GM20000 (cell line): ENCODE measurements at regions not wholly inside any gene's neighbourhood (a gene's known extent, or its start where the extent isn't known, plus 50 kb on each side); places are given as distances from the start of the nearest gene placed in this dataset.

Experiments
- DNase-seq: peaks from one replicate; pipeline ENCODE4 v3.0.0; 2012; ENCODE audit warnings: low spot score
- TF ChIP-seq, protein P1 (sequence below): IDR thresholded peaks from 2 replicates; pipeline ENCODE4 v1.5.1; 2012; ENCODE audit warnings: mild to moderate bottlenecking, control low read depth; ENCODE audit errors: extremely low read depth, missing control alignments

DNA sequence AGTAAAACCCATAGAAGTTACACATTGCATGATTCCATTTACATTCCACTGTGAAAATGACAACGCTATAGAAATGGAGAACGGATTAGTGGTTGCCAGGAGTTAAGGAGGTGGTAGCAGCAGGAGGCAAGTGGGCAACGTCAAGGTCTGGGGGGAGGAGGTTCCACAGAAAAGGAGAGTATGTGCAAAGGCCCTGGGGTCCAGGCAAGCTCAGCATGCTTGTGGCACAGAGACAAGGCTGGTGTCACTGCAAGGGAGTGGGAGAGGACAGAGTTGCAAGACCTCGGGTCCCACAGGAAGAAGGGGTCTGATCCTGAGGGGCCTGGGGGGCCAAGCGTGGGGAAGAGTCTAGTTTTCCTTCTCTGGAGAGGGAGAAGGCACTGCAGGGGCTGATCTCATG is 240.8 kb downstream of the MN1 start:
- TF ChIP-seq, protein P1, sequence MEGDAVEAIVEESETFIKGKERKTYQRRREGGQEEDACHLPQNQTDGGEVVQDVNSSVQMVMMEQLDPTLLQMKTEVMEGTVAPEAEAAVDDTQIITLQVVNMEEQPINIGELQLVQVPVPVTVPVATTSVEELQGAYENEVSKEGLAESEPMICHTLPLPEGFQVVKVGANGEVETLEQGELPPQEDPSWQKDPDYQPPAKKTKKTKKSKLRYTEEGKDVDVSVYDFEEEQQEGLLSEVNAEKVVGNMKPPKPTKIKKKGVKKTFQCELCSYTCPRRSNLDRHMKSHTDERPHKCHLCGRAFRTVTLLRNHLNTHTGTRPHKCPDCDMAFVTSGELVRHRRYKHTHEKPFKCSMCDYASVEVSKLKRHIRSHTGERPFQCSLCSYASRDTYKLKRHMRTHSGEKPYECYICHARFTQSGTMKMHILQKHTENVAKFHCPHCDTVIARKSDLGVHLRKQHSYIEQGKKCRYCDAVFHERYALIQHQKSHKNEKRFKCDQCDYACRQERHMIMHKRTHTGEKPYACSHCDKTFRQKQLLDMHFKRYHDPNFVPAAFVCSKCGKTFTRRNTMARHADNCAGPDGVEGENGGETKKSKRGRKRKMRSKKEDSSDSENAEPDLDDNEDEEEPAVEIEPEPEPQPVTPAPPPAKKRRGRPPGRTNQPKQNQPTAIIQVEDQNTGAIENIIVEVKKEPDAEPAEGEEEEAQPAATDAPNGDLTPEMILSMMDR: no peak

DNA sequence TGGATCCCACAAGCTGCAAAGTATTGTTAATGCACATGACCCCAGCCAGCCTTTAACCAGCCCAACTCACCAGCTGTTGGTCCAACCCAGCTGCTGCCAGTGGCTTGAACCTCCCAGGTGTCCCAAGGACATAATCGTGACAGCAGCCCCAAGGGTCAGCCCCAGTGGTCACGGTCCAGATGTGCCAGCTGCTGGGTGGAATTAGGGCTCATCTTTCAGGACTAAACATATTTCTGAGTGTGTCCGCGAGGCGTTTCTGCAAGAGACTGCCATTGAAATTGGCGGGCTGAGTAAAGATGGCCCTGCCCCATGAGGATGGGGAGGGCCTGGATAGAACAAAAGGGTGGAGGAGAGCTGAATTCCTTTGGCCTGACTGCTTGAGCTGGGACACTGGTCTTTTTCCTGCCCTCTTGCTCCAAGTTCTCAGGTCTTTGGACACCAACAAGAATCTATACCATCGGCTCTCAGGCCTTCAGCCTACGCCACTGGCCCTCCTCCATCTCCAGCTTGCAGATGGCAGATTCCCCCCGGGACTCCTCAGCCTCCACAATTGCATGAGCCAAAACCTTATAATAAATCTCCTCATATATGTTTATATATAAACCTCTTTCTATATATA is 240.2 kb downstream of the MN1 start:
- DNase-seq: no peak
- TF ChIP-seq, protein P1: no peak

More for the DNA sequence above, 240.8 kb downstream of the MN1 start:
- no peak for DNase-seq

DNA sequence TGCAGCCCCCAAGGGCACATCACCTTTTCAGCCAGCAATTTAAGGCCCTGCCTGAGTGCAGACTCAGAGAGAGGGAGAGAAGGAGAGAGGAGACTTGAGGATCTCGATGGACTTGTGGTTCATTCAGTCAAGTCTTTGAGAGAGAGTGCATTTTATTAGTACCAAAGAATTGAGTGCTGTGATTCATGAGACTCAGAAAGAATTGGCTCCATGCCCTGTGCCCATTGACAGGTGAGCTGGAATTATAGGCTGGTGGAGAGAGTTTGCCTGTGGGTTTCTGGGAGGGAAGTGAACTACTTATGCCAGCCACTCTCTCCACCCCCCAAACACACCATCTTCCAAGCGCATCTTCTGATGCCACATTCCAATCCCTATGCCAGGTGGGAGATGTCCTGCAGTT is 236.8 kb downstream of the MN1 start:
- TF ChIP-seq, protein P1: no peak

DNA sequence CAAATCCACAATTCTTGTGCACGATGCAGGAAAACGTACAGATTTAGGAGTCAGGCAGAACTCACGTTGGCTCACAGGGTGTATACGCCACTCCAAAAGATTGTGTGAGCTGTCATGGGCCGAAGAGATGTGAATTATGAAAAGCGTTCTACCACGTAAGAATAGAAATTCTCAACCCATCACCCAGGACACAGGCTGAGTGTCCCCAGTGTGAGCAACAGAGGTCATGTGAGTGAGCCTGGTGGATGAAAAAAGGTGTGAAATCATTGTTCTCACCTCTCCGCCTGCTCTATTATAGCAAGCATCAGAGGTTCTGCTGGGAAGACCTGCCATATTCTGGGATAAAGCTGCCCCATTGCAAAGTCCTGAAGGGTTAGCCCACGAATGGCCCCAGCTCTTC is 235.0 kb downstream of the MN1 start:
- no peak for DNase-seq
- TF ChIP-seq, protein P1: no peak

More for the DNA sequence above, 236.8 kb downstream of the MN1 start:
- DNase-seq: no peak

DNA sequence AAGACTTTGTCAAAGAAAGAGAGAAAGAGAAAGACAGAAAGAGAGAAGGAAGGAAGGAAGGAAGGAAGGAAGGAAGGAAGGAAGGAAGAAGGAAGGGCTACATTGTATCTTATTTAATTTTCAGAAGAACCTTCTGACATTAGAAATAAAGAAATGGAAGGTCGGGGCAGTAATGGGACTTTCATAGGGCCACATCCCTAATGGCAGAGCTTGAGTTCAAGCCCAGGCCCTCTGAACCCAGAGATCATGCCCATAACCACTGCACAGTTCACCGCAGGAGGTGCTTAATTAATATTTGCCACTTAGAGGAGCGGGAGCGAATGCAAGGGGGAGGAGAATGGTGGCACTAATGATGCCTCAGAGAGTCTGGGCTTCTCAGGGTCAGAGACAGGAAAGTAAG is 233.3 kb downstream of the MN1 start:
- TF ChIP-seq, protein P1: no peak
- no peak for DNase-seq

DNA sequence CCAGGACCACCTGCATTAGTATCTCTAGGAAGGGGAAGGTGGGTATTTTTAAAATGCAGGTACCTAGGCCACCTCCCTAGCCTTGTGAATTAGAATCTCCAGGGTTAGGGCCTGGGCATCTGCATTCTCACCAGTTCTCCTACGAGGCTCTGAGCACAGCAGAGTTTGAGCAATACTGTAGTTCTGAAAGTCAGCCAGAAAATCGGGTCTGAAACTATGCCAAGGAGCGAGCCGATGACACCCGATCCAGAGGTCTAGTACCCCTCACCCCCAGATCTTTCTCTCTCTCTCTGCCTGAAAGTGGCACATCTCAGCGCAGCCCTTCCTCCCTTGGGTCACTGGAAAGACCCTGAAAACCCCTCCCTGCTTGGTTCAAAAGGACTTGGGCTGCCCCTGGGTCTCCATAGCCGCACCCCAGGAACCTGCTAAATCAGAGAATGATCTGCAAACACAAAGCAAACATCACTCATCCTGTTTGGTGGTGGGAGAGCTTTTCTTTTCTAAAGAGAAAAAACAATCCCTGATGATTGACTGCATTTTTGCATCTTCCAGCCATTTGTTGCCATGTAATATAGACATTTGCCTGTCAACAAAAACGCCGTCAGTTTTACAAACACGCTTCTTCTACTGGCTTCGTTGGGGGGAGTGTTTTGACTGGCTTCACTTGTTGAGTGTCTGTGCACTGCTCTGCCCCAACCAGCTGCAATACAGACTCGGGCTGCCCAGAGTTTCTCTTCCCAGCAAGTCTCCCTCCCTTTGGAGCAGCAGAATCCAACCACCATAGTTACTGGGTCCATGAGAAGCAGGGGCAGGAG is 229.9 kb downstream of the MN1 start:
- TF ChIP-seq, protein P1: no peak
- no peak for DNase-seq

DNA sequence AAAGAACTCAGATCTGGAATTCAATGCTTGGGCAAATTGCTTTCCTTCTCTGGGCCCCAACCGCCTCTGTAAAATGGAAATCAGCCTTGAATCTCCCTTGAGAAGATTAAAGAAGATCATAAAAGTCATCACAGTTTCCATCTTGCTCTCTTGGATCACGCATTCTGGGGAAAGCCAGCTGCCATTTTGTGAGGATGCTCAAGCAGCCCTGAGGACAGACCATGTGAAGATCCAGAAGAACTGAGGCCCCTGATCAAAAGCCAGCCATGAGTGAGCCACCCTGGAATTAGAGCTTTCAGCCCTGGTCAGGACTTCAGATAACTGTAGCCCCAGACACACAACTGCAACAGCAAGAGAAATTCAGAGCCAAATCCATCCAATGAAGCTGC is 229.3 kb downstream of the MN1 start:
- TF ChIP-seq, protein P1: no peak
- no peak for DNase-seq
